ENCODE measurements at regions not wholly inside any gene's neighbourhood (a gene's known extent, or its start where the extent isn't known, plus 50 kb on each side); places are given as distances from the start of the nearest gene placed in this dataset.

GRCh38 chr13:54018485-54018884 lies 989.9 kb downstream of the OLFM4 start:
- H3K27ac ChIP-seq (ENCODE audit: low read depth in 1 of 2, low read length in 2 of 2): no peak overlapping the region
- H3K36me3 ChIP-seq (ENCODE audit: control insufficient read depth in 4 of 4, insufficient read depth in 3 of 4, low read depth in 1 of 4, low read length in 3 of 4): no peaks in the 10 kb centered on the region
- peaks cover 0 to 1% (median 0%) of the 10 kb centered on the region in 4 donors for H3K9me3 ChIP-seq (ENCODE audit: control insufficient read depth in 4 of 4, low read length in 3 of 4)
- no peak overlapping the region for H3K9ac ChIP-seq (ENCODE audit: low read depth in 1 of 2, low read length in 2 of 2)
- WGBS: 90% methylated on average over 3 of the region's 3 CpGs
- TF ChIP-seq CTCF (IDR thresholded peaks at IDR 0.05; ENCODE audit: low read depth, low read length, missing input control): no peak
- no peak for TF ChIP-seq YY1 (IDR thresholded peaks at IDR 0.05)
- no peak for TF ChIP-seq RAD21 (IDR thresholded peaks at IDR 0.05)
- TF ChIP-seq ATF3 (IDR thresholded peaks at IDR 0.05): no peak
- no peak for TF ChIP-seq HNF4A (conservative IDR thresholded peaks at IDR 0.05)
- TF ChIP-seq REST (IDR thresholded peaks at IDR 0.05): no peak
- TF ChIP-seq NR2F2 (IDR thresholded peaks at IDR 0.05): no peak
- no peak for TF ChIP-seq TAF1 (conservative IDR thresholded peaks at IDR 0.05)
- TF ChIP-seq MAX (IDR thresholded peaks at IDR 0.05): no peak
- no peak for TF ChIP-seq ZBTB33 (IDR thresholded peaks at IDR 0.05)
- no peak for TF ChIP-seq RXRA (IDR thresholded peaks at IDR 0.05)
- TF ChIP-seq JUND (IDR thresholded peaks at IDR 0.05): no peak
- no peak for TF ChIP-seq FOXA2 (IDR thresholded peaks at IDR 0.05)
- no peak for TF ChIP-seq FOXA1 (IDR thresholded peaks at IDR 0.05)
- TF ChIP-seq EGR1 (IDR thresholded peaks at IDR 0.05; ENCODE audit: low read depth in 2 of 2): no peak
- no peak for TF ChIP-seq SP1 (IDR thresholded peaks at IDR 0.05)
- TF ChIP-seq HNF4G (IDR thresholded peaks at IDR 0.05): no peak
- TF ChIP-seq GABPA (IDR thresholded peaks at IDR 0.05 in 1 of 2, conservative IDR thresholded peaks at IDR 0.05 in 1 of 2): no peak
- DNase-seq (ENCODE audit: low spot score): no peak
- no peak overlapping the region for H3K4me3 ChIP-seq (ENCODE audit: low read depth in 1 of 3, low read length in 3 of 3)
- H3K4me1 ChIP-seq (ENCODE audit: control insufficient read depth in 4 of 4, insufficient read depth in 4 of 4, low read length in 3 of 4): no peaks in the 10 kb centered on the region
- no peaks in the 10 kb centered on the region for H3K27me3 ChIP-seq (ENCODE audit: control insufficient read depth in 4 of 4, insufficient read depth in 4 of 4, low read length in 3 of 4)
